HS-5 (cell line): ENCODE measurements at regions not wholly inside any gene's neighbourhood (a gene's known extent, or its start where the extent isn't known, plus 50 kb on each side); places are given as distances from the start of the nearest gene placed in this dataset.

ENCODE experiments used
- DNase-seq: peaks from one replicate; pipeline ENCODE4 v3.0.0-alpha.2; 2012; ENCODE audit warnings: low read depth

DNA sequence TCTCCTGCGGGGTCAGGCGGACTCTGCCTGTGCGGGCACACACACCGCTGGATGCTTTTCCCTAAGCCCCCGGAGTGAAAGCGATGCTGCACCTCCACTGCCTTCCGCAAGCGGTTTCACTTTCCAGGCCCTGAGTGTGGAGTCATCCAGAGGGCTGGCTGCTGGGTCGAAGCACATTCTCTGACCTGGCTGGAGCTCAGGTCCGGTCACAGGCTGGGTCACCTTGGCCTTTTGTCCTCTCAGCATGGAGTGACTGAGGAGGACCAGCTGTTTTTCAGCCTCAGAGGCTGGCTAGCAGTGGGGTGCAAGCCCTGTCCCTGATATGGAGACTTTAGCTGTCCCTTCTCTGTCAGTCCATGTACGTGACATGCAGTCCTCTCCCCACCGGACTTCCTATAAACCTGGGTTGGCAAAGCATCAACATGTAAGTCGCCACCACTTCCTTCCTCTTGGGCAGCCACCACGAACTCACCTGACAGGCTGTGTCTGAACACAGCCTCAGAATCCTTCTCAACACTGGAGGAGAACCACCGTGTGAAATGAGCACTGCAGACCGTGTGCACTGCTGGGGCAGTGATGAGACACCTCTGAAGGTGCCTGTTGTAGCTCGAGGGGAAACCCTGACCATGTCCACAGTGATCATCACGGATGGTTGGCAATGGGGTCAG, 51.3 kb downstream of the GADD45G start:
- no peak for DNase-seq

DNA sequence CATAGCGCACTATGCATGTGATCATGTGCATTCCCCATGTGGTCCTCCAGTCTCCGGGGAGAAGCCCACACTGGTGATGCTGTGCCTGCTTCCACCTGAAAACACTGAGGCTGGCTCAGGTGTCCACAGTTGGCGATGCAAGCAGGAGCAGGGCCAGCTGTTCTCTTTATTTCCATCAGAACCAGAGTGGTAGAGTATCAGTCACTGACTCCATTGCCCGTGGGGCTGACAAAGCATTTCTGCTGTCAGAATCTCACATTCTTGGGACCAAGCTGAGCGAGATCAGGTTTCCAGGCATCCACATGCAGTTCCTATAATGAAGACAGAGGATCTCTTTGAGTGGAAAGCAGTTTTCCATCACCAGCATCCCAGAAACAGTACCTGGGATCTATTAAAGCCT, 52.5 kb downstream of the GADD45G start:
- no peak for DNase-seq

DNA sequence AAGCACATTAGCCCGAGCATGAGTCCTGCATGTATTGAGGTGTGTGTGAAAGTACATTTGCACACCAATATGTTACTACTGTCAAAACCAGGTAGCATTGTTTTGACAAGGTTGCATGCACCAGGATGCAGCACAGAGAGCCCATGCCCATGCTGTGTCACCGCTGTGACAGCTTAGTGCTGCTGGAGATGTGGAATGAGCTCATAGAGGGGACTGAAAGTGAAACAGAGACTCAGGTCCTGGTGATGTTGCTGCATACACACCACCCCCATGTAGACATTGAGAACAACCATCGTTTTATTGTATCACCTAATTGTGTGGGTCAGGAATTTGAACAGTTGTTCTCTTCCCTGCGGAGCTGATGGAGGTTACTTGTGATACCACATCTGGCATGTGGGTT, 53.0 kb downstream of the GADD45G start:
- DNase-seq = no peak

DNA sequence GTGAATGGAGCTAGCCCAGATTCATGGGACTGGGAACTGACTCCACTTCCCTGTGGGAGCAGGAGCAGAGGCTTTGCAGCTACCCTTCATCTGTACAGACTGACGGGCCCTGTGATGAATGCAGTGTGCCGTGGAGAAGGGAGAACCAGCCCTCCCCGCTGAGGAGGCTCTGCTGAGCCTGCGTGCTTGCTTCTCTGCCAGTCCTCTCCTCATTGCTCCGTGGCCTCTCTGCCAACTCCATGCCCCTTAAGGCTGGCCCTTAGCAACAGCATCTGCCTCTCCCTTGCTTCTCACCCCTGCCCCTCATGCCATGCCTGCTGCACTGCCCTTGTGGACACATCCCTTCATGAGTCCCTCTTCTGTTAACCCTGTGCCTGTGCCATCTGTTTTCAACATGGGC, 53.6 kb downstream of the GADD45G start:
- DNase-seq = no peak

DNA sequence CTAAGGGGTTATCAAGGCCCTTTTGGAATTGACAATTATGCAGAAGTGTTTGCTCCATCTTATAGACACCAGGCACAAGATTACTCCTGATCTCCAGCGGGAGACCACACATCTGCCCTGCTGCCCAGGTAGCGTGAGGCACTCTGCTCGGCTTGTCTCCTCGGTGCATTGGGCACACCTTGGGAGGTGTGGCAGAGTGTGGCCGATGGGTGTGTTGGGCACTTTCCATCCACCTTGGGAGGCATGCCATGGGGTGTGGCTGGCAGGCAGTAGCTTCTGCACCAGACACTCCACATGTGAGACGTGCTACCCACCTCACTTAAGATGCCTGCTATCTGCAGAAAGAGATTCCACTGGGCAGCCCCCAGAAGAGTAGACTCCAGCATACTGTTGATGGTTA, 54.1 kb downstream of the GADD45G start:
- no peak for DNase-seq

- no peak for DNase-seq
These were observed 54.7 kb downstream of the GADD45G start for GRCh38 chr9:89659473-89659872.

GRCh38 chr9:89659891-89660685, 55.3 kb downstream of the GADD45G start:
- DNase-seq = no peak

DNA sequence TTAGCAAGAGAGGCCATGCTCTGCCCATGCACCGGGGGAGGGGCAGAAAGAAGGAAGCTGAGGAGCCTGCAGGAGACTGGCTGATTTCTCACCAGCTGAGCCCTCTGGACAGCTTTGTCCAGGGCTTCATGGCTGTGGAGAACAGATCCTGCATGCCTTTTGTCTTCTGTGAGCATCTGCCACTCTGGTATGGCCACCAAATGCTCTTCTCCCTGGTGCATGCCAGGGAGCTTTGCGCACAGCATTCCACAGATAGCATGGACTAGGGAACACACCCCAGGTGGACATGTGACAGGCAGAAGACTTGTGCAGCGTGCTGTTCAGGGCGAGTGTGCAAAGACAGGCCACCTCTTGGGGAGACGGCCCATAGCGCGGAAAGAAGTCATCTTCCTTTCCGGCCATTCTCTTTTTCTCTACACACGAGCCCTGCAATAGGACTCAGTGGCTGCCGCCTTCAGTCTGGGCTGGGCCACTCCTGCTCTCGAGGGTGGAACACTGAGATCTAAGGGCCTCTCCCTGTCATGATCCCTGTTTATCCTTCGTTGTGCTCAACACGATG, 56.7 kb downstream of the GADD45G start:
- DNase-seq = no peak

- no peak for DNase-seq
These were observed 57.3 kb downstream of the GADD45G start for GRCh38 chr9:89661956-89662717.

DNA sequence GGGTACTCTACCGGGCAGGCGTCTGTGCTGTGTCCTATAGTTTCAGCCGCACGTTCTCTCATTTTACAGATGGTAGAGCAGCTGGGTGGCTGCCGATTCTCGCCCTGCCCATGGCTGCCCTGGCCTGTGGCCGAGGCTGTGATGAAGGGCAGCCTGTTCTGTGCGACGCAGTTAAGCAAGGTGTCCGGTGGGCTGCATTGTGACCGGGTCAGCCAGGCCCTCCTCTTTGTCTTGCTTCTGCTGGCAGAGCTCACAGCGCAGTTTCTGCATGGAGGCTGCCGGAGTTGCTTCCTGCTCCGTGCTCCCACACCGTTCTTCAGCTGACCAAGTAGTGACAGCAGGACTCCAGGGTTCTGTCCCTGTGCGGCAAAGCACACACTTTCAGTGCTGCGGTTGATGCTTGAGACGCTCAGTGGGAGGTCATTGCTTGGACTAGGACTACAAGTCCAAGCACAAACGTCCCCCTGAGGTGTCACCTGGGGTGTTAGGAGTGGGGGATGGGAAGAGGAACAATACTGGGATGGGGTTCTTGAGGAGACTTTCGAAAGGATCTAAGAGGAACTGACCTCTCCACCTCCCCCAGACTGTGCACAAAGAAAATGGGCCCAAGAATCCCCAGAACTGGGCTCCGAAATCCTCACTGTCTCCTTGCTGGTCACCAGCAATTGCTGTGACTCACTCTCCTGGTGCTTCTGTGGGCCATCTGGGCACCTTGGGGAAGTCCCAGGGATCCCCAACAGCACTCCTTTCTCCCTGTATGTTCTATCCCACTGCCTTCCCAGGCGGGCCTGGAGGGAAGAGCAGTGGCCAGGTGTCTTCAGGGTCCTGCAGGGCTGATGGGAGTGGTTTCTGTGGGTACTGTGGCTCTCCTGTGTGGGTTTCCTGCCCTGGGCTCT, 58.2 kb downstream of the GADD45G start:
- DNase-seq = no peak

GRCh38 chr9:89663614-89663970, 58.8 kb downstream of the GADD45G start:
- no peak for DNase-seq

GRCh38 chr9:89664010-89664409, 59.2 kb downstream of the GADD45G start:
- no peak for DNase-seq

DNA sequence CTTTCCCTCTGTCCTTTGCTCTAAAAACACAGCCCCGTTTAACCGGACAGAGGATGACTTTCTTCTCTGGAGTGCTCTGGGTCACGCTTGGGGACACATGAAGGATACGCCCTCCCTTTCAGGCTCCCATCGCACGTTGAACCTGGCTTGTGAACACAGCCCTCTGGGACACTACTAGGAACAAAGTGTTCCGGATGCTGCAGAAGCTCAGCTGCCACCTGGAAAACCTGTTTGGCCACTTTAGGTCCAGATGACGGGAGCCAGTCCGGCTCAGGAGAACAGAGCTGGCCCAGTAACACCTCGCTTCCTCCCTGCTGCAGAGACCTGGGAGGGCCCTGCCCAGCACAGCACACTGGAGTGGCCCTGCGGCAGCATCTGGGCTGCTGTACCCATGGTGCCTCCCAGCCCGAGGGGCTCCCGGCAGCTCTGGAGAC, 60.1 kb downstream of the GADD45G start:
- no peak for DNase-seq

DNA sequence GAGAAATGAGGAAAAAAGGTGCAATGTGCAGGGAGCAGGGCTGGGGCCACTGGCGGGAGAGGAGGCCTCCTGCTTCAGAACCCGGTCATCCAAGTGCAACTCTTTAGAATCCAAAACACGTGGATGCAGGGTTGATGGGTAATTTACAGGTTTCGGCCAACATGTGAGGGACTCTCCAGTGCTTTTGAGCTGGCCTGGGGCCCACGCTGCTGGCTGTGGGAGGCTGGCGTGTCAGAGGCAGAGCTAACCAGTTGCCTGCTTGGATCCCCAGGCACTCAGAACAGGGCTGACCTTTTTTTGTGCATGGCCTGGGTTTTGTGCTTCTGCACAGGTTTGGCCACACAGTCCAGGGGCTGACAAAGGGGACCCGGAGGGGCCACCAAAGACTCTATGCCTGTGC, 61.6 kb downstream of the GADD45G start:
- no peak for DNase-seq

DNA sequence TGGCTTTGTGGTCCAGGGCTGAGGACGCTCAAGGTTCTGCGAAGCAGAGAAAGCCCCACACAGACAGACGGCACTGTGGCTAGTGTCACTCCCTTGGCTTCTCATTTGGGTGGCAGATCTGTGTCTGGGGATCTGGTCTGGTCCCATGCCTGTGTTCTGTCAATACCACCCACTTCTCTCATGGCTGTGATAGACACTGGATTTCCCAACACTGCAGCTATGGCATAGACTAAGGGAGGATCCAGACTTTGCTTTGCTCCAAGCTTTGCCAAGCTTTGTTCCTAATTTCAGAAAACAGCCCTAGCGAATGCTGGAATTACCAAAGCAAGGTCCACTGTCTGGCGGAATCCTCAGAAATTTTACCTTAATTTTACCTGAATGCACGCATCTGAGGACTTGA, 62.1 kb downstream of the GADD45G start:
- no peak for DNase-seq

DNA sequence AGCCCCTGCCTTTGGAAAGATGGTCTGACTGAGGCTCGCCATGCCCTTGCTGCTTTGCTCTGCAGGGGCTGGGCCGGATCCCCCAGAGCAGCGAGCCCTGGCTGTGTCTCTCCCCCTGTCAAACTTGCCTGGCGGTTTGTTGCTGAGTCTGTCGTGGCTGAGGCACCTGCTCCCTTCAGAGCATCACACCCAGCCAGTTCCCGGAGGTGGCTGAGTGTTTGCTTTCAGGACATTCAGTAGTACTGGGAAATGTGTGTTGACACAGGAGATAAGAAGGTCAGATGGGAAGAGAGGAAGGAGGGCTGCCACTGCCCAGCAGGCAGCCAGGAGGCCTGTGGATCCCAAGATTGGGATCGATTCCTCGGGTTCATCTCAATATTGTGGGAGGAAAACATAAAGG, 62.9 kb downstream of the GADD45G start:
- no peak for DNase-seq

DNA sequence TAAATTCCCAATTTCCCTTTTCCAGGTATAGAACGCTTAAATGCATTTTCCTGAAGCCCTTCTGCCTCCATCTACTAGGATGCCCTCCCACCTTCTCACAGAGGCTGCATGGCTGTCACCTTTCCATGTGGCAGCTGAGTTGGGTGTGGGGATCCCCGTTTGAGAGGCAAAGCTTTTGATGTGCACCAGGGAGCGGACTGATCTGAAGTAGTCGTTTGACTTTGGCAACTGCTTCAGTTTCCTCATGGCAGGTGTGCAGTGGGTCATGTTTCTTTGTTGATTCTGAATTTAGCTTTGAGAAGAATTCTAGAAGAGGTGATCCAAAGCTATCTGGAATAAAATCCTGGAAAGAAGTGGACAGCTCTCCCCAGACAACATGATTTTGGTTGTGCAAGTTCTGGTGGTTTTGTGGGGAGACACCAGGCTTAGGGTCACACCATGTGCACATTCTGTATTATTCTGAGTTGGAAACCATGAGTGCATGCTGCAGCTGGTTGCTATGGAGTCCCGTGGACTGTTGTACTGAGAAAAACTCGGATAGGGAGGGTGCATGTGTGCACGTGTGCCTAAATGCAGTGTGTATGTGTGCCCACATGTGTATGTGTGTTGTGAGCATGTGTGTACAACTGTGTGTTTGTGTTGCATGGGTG, 63.5 kb downstream of the GADD45G start:
- DNase-seq = no peak

DNA sequence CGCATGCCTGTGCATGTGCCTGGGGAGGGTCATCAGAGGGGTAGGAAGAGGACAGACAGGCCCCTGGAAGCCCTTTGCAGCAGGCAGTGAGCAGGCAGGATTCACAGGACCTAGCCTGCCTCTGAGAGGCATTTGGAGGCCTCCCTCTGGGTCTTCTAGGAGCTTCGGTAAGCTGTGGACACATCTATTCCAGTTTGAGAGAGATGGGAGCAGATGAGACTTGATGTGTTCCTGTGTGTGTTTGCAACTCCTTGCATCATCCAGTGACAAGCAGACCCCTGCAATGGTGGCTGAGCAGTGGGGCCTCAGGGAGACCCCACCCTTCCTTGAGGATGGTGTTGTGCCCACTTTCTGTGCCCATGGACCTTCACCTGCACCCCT, 64.0 kb downstream of the GADD45G start:
- DNase-seq = no peak

- no peak for DNase-seq
These were observed 64.6 kb downstream of the GADD45G start for GRCh38 chr9:89669361-89669842.

DNA sequence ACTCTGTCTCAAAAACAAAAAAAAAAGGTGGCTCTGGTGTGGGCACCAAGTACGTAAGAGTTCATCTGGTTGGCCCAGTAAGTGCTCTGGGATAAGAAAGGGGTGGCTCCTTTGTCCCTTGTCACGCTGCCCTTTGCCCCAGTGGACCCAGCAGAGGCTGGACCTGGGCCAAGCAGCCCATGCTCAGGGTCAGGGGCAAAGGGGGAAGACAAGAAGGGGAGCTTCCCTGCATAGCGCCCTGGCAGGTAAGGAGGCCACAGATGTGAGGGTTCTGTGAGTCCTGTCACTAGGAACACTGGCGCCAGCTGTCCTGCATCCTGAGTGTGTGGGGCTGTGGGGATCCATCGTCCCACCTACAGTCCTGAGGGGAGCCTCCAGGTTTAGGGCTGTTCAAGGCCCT, 65.3 kb downstream of the GADD45G start:
- no peak for DNase-seq

DNA sequence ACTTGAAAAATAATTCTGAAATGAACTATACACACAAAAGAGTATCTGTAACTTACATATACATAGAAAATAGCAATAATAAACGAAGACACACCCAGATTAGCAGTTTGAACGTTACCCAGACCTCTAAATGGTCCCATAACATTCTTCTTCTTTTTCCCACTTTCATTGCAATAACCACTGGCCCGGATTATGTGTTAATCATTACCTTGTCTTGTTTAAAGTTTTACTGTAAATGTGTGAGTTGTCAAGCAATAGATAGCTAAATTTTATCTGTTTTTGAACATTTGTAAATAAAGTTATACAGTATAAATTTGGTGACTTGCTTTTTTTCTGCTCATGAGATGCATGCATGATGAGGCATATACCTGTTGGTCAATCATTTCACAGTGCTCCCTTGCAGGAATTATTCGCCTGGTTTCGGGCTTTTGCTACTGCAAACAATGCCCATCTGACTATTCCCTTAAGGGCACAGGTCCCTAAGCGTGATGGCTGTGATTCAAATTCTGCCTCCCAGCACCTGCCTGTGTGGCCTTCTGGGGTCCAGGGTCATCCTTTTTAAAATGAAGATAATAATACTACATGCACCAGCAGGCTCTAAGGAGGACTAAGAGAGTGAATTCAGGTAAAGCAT, 66.1 kb downstream of the GADD45G start:
- no peak for DNase-seq
